ENCODE measurements at regions not wholly inside any gene's neighbourhood (a gene's known extent, or its start where the extent isn't known, plus 50 kb on each side); places are given as distances from the start of the nearest gene placed in this dataset.

DNA sequence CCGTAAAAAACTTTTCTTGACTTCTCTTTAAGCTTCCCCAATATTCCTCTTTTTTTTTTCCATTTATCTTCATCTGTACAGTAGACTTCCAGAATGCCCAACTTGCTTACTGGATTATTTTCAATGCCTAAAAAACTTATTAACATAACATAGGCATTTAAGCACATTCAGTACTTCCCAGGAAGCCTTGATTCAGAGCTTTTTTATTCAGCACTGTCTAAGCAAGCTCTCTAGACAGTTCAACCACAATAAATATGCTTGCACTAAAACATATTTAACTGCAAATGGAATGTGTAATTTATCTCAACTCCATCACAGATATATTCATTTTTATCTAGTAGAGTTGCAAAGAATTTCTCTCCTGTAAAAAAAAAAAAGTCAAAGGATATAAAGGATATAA, 997.8 kb downstream of the ARAP2 start:
- TF ChIP-seq, protein P1, sequence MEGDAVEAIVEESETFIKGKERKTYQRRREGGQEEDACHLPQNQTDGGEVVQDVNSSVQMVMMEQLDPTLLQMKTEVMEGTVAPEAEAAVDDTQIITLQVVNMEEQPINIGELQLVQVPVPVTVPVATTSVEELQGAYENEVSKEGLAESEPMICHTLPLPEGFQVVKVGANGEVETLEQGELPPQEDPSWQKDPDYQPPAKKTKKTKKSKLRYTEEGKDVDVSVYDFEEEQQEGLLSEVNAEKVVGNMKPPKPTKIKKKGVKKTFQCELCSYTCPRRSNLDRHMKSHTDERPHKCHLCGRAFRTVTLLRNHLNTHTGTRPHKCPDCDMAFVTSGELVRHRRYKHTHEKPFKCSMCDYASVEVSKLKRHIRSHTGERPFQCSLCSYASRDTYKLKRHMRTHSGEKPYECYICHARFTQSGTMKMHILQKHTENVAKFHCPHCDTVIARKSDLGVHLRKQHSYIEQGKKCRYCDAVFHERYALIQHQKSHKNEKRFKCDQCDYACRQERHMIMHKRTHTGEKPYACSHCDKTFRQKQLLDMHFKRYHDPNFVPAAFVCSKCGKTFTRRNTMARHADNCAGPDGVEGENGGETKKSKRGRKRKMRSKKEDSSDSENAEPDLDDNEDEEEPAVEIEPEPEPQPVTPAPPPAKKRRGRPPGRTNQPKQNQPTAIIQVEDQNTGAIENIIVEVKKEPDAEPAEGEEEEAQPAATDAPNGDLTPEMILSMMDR (IDR thresholded peaks at IDR 0.05): no peak
- TF ChIP-seq POLR2AphosphoS5 (IDR thresholded peaks at IDR 0.05; ENCODE audit: low read depth, low read length) (no peak), SIN3A (IDR thresholded peaks at IDR 0.05; ENCODE audit: borderline replicate concordance, insufficient read depth, low read depth, low read length) (no peak), TCF7L2 (IDR thresholded peaks at IDR 0.05; ENCODE audit: low read depth, low read length) (no peak)
- TF ChIP-seq, protein P2, sequence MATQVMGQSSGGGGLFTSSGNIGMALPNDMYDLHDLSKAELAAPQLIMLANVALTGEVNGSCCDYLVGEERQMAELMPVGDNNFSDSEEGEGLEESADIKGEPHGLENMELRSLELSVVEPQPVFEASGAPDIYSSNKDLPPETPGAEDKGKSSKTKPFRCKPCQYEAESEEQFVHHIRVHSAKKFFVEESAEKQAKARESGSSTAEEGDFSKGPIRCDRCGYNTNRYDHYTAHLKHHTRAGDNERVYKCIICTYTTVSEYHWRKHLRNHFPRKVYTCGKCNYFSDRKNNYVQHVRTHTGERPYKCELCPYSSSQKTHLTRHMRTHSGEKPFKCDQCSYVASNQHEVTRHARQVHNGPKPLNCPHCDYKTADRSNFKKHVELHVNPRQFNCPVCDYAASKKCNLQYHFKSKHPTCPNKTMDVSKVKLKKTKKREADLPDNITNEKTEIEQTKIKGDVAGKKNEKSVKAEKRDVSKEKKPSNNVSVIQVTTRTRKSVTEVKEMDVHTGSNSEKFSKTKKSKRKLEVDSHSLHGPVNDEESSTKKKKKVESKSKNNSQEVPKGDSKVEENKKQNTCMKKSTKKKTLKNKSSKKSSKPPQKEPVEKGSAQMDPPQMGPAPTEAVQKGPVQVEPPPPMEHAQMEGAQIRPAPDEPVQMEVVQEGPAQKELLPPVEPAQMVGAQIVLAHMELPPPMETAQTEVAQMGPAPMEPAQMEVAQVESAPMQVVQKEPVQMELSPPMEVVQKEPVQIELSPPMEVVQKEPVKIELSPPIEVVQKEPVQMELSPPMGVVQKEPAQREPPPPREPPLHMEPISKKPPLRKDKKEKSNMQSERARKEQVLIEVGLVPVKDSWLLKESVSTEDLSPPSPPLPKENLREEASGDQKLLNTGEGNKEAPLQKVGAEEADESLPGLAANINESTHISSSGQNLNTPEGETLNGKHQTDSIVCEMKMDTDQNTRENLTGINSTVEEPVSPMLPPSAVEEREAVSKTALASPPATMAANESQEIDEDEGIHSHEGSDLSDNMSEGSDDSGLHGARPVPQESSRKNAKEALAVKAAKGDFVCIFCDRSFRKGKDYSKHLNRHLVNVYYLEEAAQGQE (IDR thresholded peaks at IDR 0.05; ENCODE audit: insufficient read depth in 1 of 2, low read depth in 2 of 2, low read length in 1 of 2): no peak

All from Panc1 (cell line).